ENCODE measurements at regions not wholly inside any gene's neighbourhood (a gene's known extent, or its start where the extent isn't known, plus 50 kb on each side); places are given as distances from the start of the nearest gene placed in this dataset.
A peak's percentile ranks its signal among the peaks of the same experiment; 100 is the strongest.
"Not testable (repeated sequence)": the region's sequence is repeated elsewhere in the genome, so short reads cannot be mapped to it uniquely, and the experiment has no call there.

DNA sequence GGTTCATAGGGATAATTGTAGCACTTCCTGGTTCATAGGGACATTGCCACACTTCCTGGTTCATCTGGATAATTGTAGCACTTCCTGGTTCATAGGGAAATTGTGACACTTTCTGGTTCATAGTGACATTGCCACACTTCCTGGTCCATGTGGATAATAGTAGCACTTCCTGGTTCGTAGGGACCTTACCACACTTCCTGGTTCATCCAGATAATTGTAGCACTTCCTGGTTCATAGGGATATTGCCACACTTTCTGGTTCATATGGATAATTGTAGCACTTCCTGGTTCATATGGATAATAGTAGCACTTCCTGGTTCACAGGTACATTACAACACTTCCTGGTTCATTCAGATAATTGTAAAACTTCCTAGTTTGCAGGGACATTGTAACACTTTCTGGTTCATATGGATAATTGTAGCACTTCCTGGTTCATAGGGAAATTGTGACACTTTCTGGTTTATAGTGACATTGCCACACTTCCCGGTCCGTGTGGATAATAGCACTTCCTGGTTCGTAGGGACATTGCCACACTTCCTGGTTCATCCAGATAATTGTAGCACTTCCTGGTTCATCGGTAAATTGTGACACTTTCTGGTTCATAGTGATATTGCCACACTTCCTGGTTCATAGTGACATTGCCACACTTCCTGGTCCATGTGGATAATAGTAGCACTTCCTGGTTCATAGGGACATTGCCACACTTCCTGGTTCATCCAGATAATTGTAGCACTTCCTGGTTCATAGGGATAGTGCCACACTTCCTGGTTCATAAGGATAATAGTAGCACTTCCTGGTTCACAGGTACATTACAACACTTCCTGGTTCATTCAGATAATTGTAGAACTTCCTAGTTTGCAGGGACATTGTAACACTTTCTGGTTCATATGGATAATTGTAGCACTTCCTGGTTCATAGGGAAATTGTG lies 60.8 kb upstream of the CD99 start:
- not testable (repeated sequence) for H3K27me3 ChIP-seq, H3K4me1 ChIP-seq
- peak in 2 of 3 donors; percentile 43 to 66 for DNase-seq
- peak overlapping the region in 1 of 4 donors; percentile 9 for H3K4me3 ChIP-seq
- H3K36me3 ChIP-seq, result peaks cover 0 to 29% (median 0%) of the 10 kb centered on the region in 3 donors
- peak overlapping the region; percentile 61 to 80 (median 78) for H3K27ac ChIP-seq
- peaks cover 0 to 13% (median 6%) of the 10 kb centered on the region in 4 donors for H3K9me3 ChIP-seq

- peaks cover 0 to 13% (median 6%) of the 10 kb centered on the region in 4 donors for H3K9me3 ChIP-seq
These were observed 61.6 kb upstream of the CD99 start for GRCh38 chrX:2629316-2630007.

DNA sequence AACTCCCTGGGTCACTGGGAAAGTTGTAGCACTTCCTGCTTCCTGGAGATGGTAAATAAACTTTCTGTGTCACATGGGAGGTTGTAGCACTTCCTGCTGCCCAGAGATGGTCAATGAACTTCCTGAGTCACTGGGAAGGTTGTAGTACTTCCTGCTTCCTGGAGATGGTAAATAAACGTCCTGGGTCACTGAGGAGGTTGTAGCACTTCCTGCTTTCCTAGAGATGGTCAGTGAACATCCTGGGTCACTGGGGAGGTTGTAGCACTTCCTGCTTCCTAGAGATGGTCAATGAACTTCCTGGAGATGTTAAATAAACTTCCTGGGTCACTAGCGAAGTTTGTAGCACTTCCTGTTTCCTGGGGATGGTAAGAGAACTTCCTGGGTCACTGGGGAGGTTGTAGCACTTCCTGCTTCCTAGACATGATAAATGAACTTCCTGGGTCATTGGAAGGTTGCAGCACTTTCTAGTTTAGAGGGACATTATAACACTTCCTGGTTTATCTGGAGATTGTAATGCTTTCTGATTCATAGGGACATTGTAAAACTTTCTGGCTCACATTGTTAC lies 62.3 kb upstream of the CD99 start:
- peak overlapping the region; percentile 61 to 80 (median 78) for H3K27ac ChIP-seq
- peaks cover 0 to 42% (median 0%) of the 10 kb centered on the region in 3 donors for H3K36me3 ChIP-seq
- no peak overlapping the region for H3K4me3 ChIP-seq
- peaks cover 0 to 13% (median 6%) of the 10 kb centered on the region in 4 donors for H3K9me3 ChIP-seq
- TF ChIP-seq POLR2A (IDR thresholded peaks at IDR 0.05) (no peak), CTCF (IDR thresholded peaks at IDR 0.05) (no peak)
- H3K27me3 ChIP-seq, result no peaks in the 10 kb centered on the region
- H3K4me1 ChIP-seq, result no peaks in the 10 kb centered on the region
- DNase-seq, result no peak

More at GRCh38 chrX:2629316-2630007, 61.6 kb upstream of the CD99 start:
- H3K4me3 ChIP-seq, result peak overlapping the region in 2 of 4 donors; percentile 9 to 10
- no peak for DNase-seq
- H3K4me1 ChIP-seq, result no peaks in the 10 kb centered on the region
- TF ChIP-seq POLR2A (IDR thresholded peaks at IDR 0.05), result no peak
- no peak for TF ChIP-seq CTCF (IDR thresholded peaks at IDR 0.05)
- H3K36me3 ChIP-seq, result peaks cover 0 to 36% (median 0%) of the 10 kb centered on the region in 3 donors
- H3K27me3 ChIP-seq, result no peaks in the 10 kb centered on the region
- H3K27ac ChIP-seq, result peak overlapping the region; percentile 61 to 80 (median 78)

DNA sequence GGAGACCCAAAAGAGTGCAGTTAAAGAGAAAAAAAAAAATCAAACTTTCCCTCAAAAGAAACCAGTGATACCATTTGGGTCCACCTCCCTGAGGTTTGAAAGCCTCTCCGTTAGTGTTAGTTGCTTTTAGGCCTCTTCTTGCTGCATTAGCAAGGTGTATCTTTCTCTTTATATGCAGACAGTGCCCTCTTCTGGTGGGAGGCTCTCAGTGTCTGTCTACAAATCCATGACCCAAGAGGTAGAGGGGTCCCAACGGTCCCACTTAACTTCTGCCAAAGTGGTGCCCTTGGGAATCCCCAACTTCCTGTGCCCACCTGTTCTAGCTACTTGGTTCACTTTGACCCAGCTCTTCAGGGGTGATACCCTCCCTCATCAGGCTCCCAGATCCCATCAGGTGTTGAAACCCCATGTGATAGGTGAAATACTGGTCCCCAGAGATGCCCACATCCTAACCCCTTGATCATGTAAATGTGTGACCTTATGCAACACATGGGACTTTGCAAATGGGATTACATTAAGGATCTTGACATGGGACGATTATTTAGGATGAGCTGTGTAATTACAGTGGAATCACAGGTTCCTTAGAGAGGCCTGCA lies 63.7 kb upstream of the CD99 start:
- Histone ChIP-seq H3K27me3 (no peaks in the 10 kb centered on the region), H3K9me3 (peaks cover 0 to 11% (median 5%) of the 10 kb centered on the region in 4 donors), H3K27ac (no peak overlapping the region), H3K36me3 (peaks cover 0 to 55% (median 0%) of the 10 kb centered on the region in 3 donors), H3K4me3 (no peak overlapping the region), H3K4me1 (no peaks in the 10 kb centered on the region)
- DNase-seq, result peak in 2 of 3 donors; percentile 39 to 64
- TF ChIP-seq CTCF (IDR thresholded peaks at IDR 0.05), result peak in 4 of 6 experiments; percentile 34 to 56 (median 42)
- no peak for TF ChIP-seq POLR2A (IDR thresholded peaks at IDR 0.05)

GRCh38 chrX:2626750-2627149 lies 64.3 kb upstream of the CD99 start:
- DNase-seq, result no peak
- Histone ChIP-seq H3K36me3 (peaks cover 0 to 61% (median 0%) of the 10 kb centered on the region in 3 donors), H3K4me1 (no peaks in the 10 kb centered on the region), H3K4me3 (no peak overlapping the region), H3K9me3 (peaks cover 0 to 11% (median 5%) of the 10 kb centered on the region in 4 donors), H3K27ac (no peak overlapping the region), H3K27me3 (no peaks in the 10 kb centered on the region)
- TF ChIP-seq CTCF (IDR thresholded peaks at IDR 0.05), result no peak

Measured in Peyer's patch (tissue), 4 donors.